ENCODE measurements at regions not wholly inside any gene's neighbourhood (a gene's known extent, or its start where the extent isn't known, plus 50 kb on each side); places are given as distances from the start of the nearest gene placed in this dataset.

GRCh38 chr15:95684126-95684525 is 646.4 kb upstream of the NR2F2 start:
- no peak for TF ChIP-seq POLR2A (IDR thresholded peaks at IDR 0.05)
- no peak for TF ChIP-seq CTCF (IDR thresholded peaks at IDR 0.05)
- Histone ChIP-seq H3K4me1 (no peaks in the 10 kb centered on the region), H3K9me3 (no peaks in the 10 kb centered on the region), H3K4me3 (no peak overlapping the region), H3K36me3 (no peaks in the 10 kb centered on the region), H3K27ac (peak overlapping the region in 1 of 2 donors; percentile 15), H3K27me3 (no peaks in the 10 kb centered on the region)
- intact Hi-C loops (cut with DNase I; ENCODE audit: low total_unique reads) = no loop called here
- DNase-seq = no peak

GRCh38 chr15:95684693-95685115 is 645.8 kb upstream of the NR2F2 start:
- Histone ChIP-seq H3K27ac (peak overlapping the region in 1 of 2 donors; percentile 34), H3K36me3 (no peaks in the 10 kb centered on the region), H3K27me3 (no peaks in the 10 kb centered on the region), H3K4me1 (no peaks in the 10 kb centered on the region), H3K9me3 (no peaks in the 10 kb centered on the region), H3K4me3 (no peak overlapping the region)
- TF ChIP-seq CTCF (IDR thresholded peaks at IDR 0.05) (no peak), POLR2A (IDR thresholded peaks at IDR 0.05) (no peak)
- peak in 1 of 2 donors; percentile 28 for DNase-seq
- intact Hi-C loops (cut with DNase I; ENCODE audit: low total_unique reads) = no loop called here

GRCh38 chr15:95687061-95687460 is 643.4 kb upstream of the NR2F2 start:
- intact Hi-C loops (cut with DNase I; ENCODE audit: low total_unique reads) = no loop called here
- TF ChIP-seq POLR2A (IDR thresholded peaks at IDR 0.05) = no peak
- no peak for TF ChIP-seq CTCF (IDR thresholded peaks at IDR 0.05)
- Histone ChIP-seq H3K4me3 (no peak overlapping the region), H3K27ac (no peak overlapping the region), H3K27me3 (no peaks in the 10 kb centered on the region), H3K4me1 (no peaks in the 10 kb centered on the region), H3K36me3 (no peaks in the 10 kb centered on the region), H3K9me3 (no peaks in the 10 kb centered on the region)
- DNase-seq = no peak

- no peaks in the 10 kb centered on the region for H3K4me1 ChIP-seq
- H3K9me3 ChIP-seq = no peaks in the 10 kb centered on the region
- no peak for TF ChIP-seq CTCF (IDR thresholded peaks at IDR 0.05)
- TF ChIP-seq POLR2A (IDR thresholded peaks at IDR 0.05) = no peak
- no peak overlapping the region for H3K27ac ChIP-seq
- no peak for DNase-seq
- no peaks in the 10 kb centered on the region for H3K36me3 ChIP-seq
- H3K4me3 ChIP-seq = no peak overlapping the region
- intact Hi-C loops (cut with DNase I; ENCODE audit: low total_unique reads) = no loop called here
- no peaks in the 10 kb centered on the region for H3K27me3 ChIP-seq
These were observed 642.8 kb upstream of the NR2F2 start for GRCh38 chr15:95687686-95688085.

GRCh38 chr15:95690631-95691340 is 639.7 kb upstream of the NR2F2 start:
- intact Hi-C loops (cut with DNase I; ENCODE audit: low total_unique reads) = no loop called here
- no peak for DNase-seq

More at GRCh38 chr15:95690631-95691340, 639.7 kb upstream of the NR2F2 start:
- TF ChIP-seq POLR2A (IDR thresholded peaks at IDR 0.05) (no peak), CTCF (IDR thresholded peaks at IDR 0.05) (no peak)
- Histone ChIP-seq H3K27me3 (no peaks in the 10 kb centered on the region), H3K4me1 (no peaks in the 10 kb centered on the region), H3K9me3 (peaks cover 0 to 16% of the 10 kb centered on the region in 2 donors), H3K36me3 (no peaks in the 10 kb centered on the region), H3K27ac (no peak overlapping the region), H3K4me3 (no peak overlapping the region)

Data from uterus (tissue), 3 donors.